ENCODE measurements at regions not wholly inside any gene's neighbourhood (a gene's known extent, or its start where the extent isn't known, plus 50 kb on each side); places are given as distances from the start of the nearest gene placed in this dataset.
A peak's percentile ranks its signal among the peaks of the same experiment; 100 is the strongest.

GRCh38 chr13:80126389-80127068 lies 214.4 kb downstream of the SPRY2 start:
- DNase-seq: peak; percentile 3

- no peak for DNase-seq
Observed at GRCh38 chr13:80123945-80124344, 217.0 kb downstream of the SPRY2 start.

- DNase-seq: no peak
Observed at GRCh38 chr13:80121038-80121437, 219.9 kb downstream of the SPRY2 start.

GRCh38 chr13:80118506-80118905 lies 222.4 kb downstream of the SPRY2 start:
- DNase-seq: no peak

- no peak for DNase-seq
Observed at GRCh38 chr13:80118099-80118498, 222.8 kb downstream of the SPRY2 start.

- no peak for DNase-seq
Observed at GRCh38 chr13:80117515-80117914, 223.4 kb downstream of the SPRY2 start.

GRCh38 chr13:80116107-80116506 lies 224.8 kb downstream of the SPRY2 start:
- DNase-seq: peak; percentile 12

- DNase-seq: no peak
Observed at GRCh38 chr13:80115616-80116015, 225.3 kb downstream of the SPRY2 start.

GRCh38 chr13:80113714-80114454 lies 227.0 kb downstream of the SPRY2 start:
- no peak for DNase-seq

GRCh38 chr13:80109303-80109702 lies 231.6 kb downstream of the SPRY2 start:
- peak; percentile 30 for DNase-seq

- DNase-seq: peak; percentile 19
Observed at GRCh38 chr13:80105350-80105749, 235.6 kb downstream of the SPRY2 start.

GRCh38 chr13:80101040-80101439 lies 239.9 kb downstream of the SPRY2 start:
- DNase-seq: no peak

GRCh38 chr13:80100636-80101035 lies 240.3 kb downstream of the SPRY2 start:
- DNase-seq: no peak

- no peak for DNase-seq
Observed at GRCh38 chr13:80097561-80097960, 243.4 kb downstream of the SPRY2 start.

- DNase-seq: no peak
Observed at GRCh38 chr13:80096383-80096782, 244.5 kb downstream of the SPRY2 start.

- DNase-seq: no peak
Observed at GRCh38 chr13:80094526-80094925, 246.4 kb downstream of the SPRY2 start.

- DNase-seq: no peak
Observed at GRCh38 chr13:80093888-80094287, 247.0 kb downstream of the SPRY2 start.

GRCh38 chr13:80086304-80086721 lies 254.6 kb downstream of the SPRY2 start:
- DNase-seq: no peak

- DNase-seq: peak; percentile 79
Observed at GRCh38 chr13:80083853-80084676, 256.9 kb downstream of the SPRY2 start.

GRCh38 chr13:80083081-80083852 lies 257.7 kb downstream of the SPRY2 start:
- DNase-seq: peak; percentile 54

GRCh38 chr13:80082396-80083080 lies 258.4 kb downstream of the SPRY2 start:
- DNase-seq: peak; percentile 27

- no peak for DNase-seq
Observed at GRCh38 chr13:80074811-80075210, 266.1 kb downstream of the SPRY2 start.
